Testis (tissue), 2 donors: ENCODE measurements at regions not wholly inside any gene's neighbourhood (a gene's known extent, or its start where the extent isn't known, plus 50 kb on each side); places are given as distances from the start of the nearest gene placed in this dataset.

Experiments used
- DNase-seq: peaks from one replicate; pipeline ENCODE4 v3.0.0-alpha.2; 2019
- H3K27ac ChIP-seq, 2 donors: fragments of 200-600 bp; sonication (generic); one replicate each; pipeline ENCODE4 v1.5.1; 2019
- H3K27me3 ChIP-seq: fragments of 200-600 bp; sonication (generic); one replicate; pipeline ENCODE4 v1.5.1; 2019
- H3K36me3 ChIP-seq: fragments of 200-600 bp; sonication (generic); one replicate; pipeline ENCODE4 v1.5.1; 2017; ENCODE audit warnings: low read depth; ENCODE audit errors: missing control alignments
- H3K4me1 ChIP-seq: fragments of 200-600 bp; sonication (generic); one replicate; pipeline ENCODE4 v1.5.1; 2019
- H3K4me3 ChIP-seq, 2 donors: fragments of 200-600 bp; sonication (generic); one replicate each; pipeline ENCODE4 v1.5.1; 2017 to 2019
- H3K9me3 ChIP-seq: fragments of 200-600 bp; sonication (generic); one replicate; pipeline ENCODE4 v1.5.1; 2017
- CTCF ChIP-seq, 3 experiments: fragments of 450-650 bp in 2 of 3; fragments of 200-600 bp in 1 of 3; sonication (generic) in 1 of 3; IDR thresholded peaks; one replicate each; pipeline ENCODE4 v1.5.1; 2016 to 2019; ENCODE audit warnings: antibody characterized with exemption in 3 of 3, mild to moderate bottlenecking in 2 of 3, moderate library complexity in 1 of 3
- POLR2A ChIP-seq: fragments of 450-650 bp; IDR thresholded peaks from one replicate; pipeline ENCODE4 v1.6.1; 2017; ENCODE audit warnings: antibody characterized with exemption, mild to moderate bottlenecking, moderate library complexity
- WGBS, 2 donors: methylation state at CpG; one replicate each; pipeline ENCODE4 v1.1.5; 2018; 5-methylcytosine and 5-hydroxymethylcytosine counted together
- intact Hi-C: fragments of 100-400 bp; cut with DNase I; formaldehyde crosslinking; loops from one replicate; pipeline ENCODE4 v1.15.1; 2023; ENCODE audit warnings: low total_unique reads

GRCh38 chr22:47309476-47309875, 547.0 kb downstream of the TBC1D22A start:
- TF ChIP-seq POLR2A (no peak), CTCF (IDR thresholded peaks at IDR 0.05) (no peak)
- no peaks in the 10 kb centered on the region for H3K27me3 ChIP-seq
- intact Hi-C loops: no loop called here
- no peaks in the 10 kb centered on the region for H3K36me3 ChIP-seq
- WGBS, 2 donors: 82 to 86% methylated on average over 6 of the region's 6 CpGs
- no peak overlapping the region for H3K4me3 ChIP-seq
- H3K27ac ChIP-seq: no peak overlapping the region
- H3K9me3 ChIP-seq: no peaks in the 10 kb centered on the region
- no peak for DNase-seq
- peaks cover 4% of the 10 kb centered on the region for H3K4me1 ChIP-seq

GRCh38 chr22:47308886-47309285, 546.4 kb downstream of the TBC1D22A start:
- DNase-seq: no peak
- H3K4me3 ChIP-seq: no peak overlapping the region
- TF ChIP-seq CTCF (IDR thresholded peaks at IDR 0.05) (no peak), POLR2A (no peak)
- no peak overlapping the region for H3K27ac ChIP-seq
- intact Hi-C loops: no loop called here
- no peaks in the 10 kb centered on the region for H3K9me3 ChIP-seq
- H3K36me3 ChIP-seq: no peaks in the 10 kb centered on the region
- WGBS, 2 donors: 90 to 94% methylated on average over 2 of the region's 2 CpGs
- peaks cover 4% of the 10 kb centered on the region for H3K4me1 ChIP-seq
- H3K27me3 ChIP-seq: no peaks in the 10 kb centered on the region

- H3K4me3 ChIP-seq: no peak overlapping the region
- intact Hi-C loops: no loop called here
- H3K9me3 ChIP-seq: no peaks in the 10 kb centered on the region
- H3K36me3 ChIP-seq: no peaks in the 10 kb centered on the region
- H3K27me3 ChIP-seq: no peaks in the 10 kb centered on the region
- H3K4me1 ChIP-seq: peaks cover 4% of the 10 kb centered on the region
- no peak for DNase-seq
- 63 to 73% methylated on average over 6 of the region's 6 CpGs for WGBS, 2 donors
- no peak for TF ChIP-seq CTCF (IDR thresholded peaks at IDR 0.05)
- TF ChIP-seq POLR2A: no peak
- H3K27ac ChIP-seq: no peak overlapping the region
These were observed 545.4 kb downstream of the TBC1D22A start for GRCh38 chr22:47307822-47308221.

DNA sequence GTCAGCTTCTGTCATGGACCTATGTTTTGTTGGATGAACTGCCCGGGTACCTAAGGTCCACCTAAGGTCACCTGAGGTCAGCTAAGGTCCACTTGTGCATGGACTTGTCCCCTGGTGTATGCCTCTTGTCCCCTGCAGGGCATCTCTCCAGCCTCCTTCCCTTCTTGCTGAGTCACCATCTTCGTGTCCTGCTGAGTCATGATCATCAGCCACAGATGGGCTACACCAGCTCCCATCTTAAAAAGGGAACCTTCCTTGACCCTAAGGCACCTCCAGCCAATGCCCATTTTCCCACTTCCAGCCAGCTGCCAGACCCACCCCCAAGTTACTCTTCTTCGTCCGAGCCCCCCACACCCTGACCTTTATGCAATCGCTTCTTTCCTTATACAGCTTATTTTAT, 544.9 kb downstream of the TBC1D22A start:
- Histone ChIP-seq H3K27ac (no peak overlapping the region), H3K9me3 (no peaks in the 10 kb centered on the region), H3K4me1 (peaks cover 4% of the 10 kb centered on the region), H3K4me3 (no peak overlapping the region), H3K36me3 (no peaks in the 10 kb centered on the region), H3K27me3 (no peaks in the 10 kb centered on the region)
- intact Hi-C loops: no loop called here
- no peak for DNase-seq
- 87 to 90% methylated on average over 5 of the region's 5 CpGs for WGBS, 2 donors
- TF ChIP-seq POLR2A: no peak
- TF ChIP-seq CTCF (IDR thresholded peaks at IDR 0.05): no peak

DNA sequence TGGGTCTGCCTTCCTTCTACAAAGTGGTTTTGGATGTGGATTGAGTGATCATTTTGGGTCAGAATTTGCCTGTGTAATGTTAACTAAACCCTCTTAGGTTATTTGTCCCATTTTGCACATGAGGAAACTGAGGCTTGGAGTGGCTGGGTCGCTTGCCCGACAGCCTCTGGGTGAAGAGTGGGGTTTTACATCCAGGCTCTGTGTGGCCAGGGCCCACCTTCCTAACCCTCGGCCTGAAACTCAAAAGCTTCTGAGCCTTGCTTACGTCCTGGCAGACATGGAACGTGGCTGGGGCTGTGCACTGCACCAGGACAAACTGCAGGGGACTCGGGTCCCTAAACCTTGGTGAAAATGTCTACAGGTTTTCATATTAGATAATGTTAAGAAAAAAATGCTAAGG, 542.4 kb downstream of the TBC1D22A start:
- no peak for DNase-seq
- TF ChIP-seq CTCF (IDR thresholded peaks at IDR 0.05): no peak
- TF ChIP-seq POLR2A: no peak
- no peaks in the 10 kb centered on the region for H3K27me3 ChIP-seq
- H3K9me3 ChIP-seq: no peaks in the 10 kb centered on the region
- no peaks in the 10 kb centered on the region for H3K36me3 ChIP-seq
- intact Hi-C loops: no loop called here
- WGBS, 2 donors: 83 to 96% methylated on average over 6 of the region's 6 CpGs
- no peak overlapping the region for H3K27ac ChIP-seq
- H3K4me3 ChIP-seq: no peak overlapping the region
- peaks cover 4% of the 10 kb centered on the region for H3K4me1 ChIP-seq
